ENCODE measurements at regions not wholly inside any gene's neighbourhood (a gene's known extent, or its start where the extent isn't known, plus 50 kb on each side); places are given as distances from the start of the nearest gene placed in this dataset.

- H3K4me1 Mint-ChIP-seq = peaks cover 50 to 51% of the 10 kb centered on the region in 2 experiments
- TF ChIP-seq, protein P1, sequence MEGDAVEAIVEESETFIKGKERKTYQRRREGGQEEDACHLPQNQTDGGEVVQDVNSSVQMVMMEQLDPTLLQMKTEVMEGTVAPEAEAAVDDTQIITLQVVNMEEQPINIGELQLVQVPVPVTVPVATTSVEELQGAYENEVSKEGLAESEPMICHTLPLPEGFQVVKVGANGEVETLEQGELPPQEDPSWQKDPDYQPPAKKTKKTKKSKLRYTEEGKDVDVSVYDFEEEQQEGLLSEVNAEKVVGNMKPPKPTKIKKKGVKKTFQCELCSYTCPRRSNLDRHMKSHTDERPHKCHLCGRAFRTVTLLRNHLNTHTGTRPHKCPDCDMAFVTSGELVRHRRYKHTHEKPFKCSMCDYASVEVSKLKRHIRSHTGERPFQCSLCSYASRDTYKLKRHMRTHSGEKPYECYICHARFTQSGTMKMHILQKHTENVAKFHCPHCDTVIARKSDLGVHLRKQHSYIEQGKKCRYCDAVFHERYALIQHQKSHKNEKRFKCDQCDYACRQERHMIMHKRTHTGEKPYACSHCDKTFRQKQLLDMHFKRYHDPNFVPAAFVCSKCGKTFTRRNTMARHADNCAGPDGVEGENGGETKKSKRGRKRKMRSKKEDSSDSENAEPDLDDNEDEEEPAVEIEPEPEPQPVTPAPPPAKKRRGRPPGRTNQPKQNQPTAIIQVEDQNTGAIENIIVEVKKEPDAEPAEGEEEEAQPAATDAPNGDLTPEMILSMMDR (conservative IDR thresholded peaks at IDR 0.05) = peak; percentile 17; the same call in 1 of the 3 replicates
- no peak overlapping the region; a peak in 1 of 7 replicates for H3K27ac Mint-ChIP-seq
Observed at GRCh38 chr19:30689474-30689873, 317.3 kb downstream of the ZNF536 start.

More at GRCh38 chr19:30689474-30689873, 317.3 kb downstream of the ZNF536 start:
- H3K27ac ChIP-seq (ENCODE audit: insufficient read length, low read depth, low read length) = no peak overlapping the region
- no peak overlapping the region for H2BK20ac ChIP-seq (ENCODE audit: low read depth, low read length, poor library complexity, severe bottlenecking)
- H3K4me3 Mint-ChIP-seq = no peak overlapping the region
- H2BK120ac ChIP-seq (ENCODE audit: low read depth, low read length, poor library complexity, severe bottlenecking) = no peak overlapping the region
- H3K23ac ChIP-seq (ENCODE audit: insufficient read length, low read depth, low read length) = no peak overlapping the region
- H3K79me1 ChIP-seq (ENCODE audit: insufficient read depth, low read depth, low read length, poor library complexity, severe bottlenecking) = no peaks in the 10 kb centered on the region
- H3K18ac ChIP-seq (ENCODE audit: insufficient read length, low read depth, low read length) = no peak overlapping the region
- no peaks in the 10 kb centered on the region for H4K20me1 ChIP-seq (ENCODE audit: control insufficient read depth, insufficient read depth, insufficient read length)
- no peaks in the 10 kb centered on the region for H3K36me3 Mint-ChIP-seq (ENCODE audit: insufficient read depth in 1 of 3, low read depth in 3 of 3)
- no peak overlapping the region for H2BK5ac ChIP-seq (ENCODE audit: insufficient read length, low read length)
- no CpG with 5 or more reads among the region's 4 CpGs for WGBS (ENCODE audit: extremely low coverage, insufficient read length, low lambda C conversion rate)
- no peak overlapping the region for H2AFZ ChIP-seq (ENCODE audit: low read length)
- H3K56ac ChIP-seq (ENCODE audit: insufficient read length, low read depth, low read length) = no peak overlapping the region
- no peak overlapping the region for H3K14ac ChIP-seq (ENCODE audit: insufficient read depth, low read length)
- no peaks in the 10 kb centered on the region for H3K27me3 ChIP-seq (ENCODE audit: insufficient read depth, low read length)
- no peaks in the 10 kb centered on the region for H3K9me3 Mint-ChIP-seq
- no peak overlapping the region for H2BK15ac ChIP-seq (ENCODE audit: low read depth, low read length)
- no peak overlapping the region for H3K9ac ChIP-seq (ENCODE audit: extremely low read depth, insufficient read length, low read length)
- no peaks in the 10 kb centered on the region for H3K79me2 ChIP-seq (ENCODE audit: insufficient read depth, low read length)
- no peaks in the 10 kb centered on the region for H3K9me3 ChIP-seq (ENCODE audit: control insufficient read depth, low read depth, low read length)
- H3K23me2 ChIP-seq (ENCODE audit: insufficient read length, low read depth, low read length, poor library complexity, severe bottlenecking) = no peaks in the 10 kb centered on the region
- no peak overlapping the region for H4K91ac ChIP-seq (ENCODE audit: insufficient read length, low read depth, low read length)
- no peak overlapping the region for H3K4me2 ChIP-seq (ENCODE audit: insufficient read depth, insufficient read length, low read length)
- H4K5ac ChIP-seq (ENCODE audit: insufficient read length, low read depth, low read length) = no peak overlapping the region
- no peak overlapping the region for H4K8ac ChIP-seq (replicated peaks; ENCODE audit: insufficient read length, low read depth, low read length)
- H3T11ph ChIP-seq (ENCODE audit: low read length) = no peak overlapping the region
- H3K4ac ChIP-seq (ENCODE audit: low read depth, low read length) = no peak overlapping the region
- no peak overlapping the region for H2AK5ac ChIP-seq (ENCODE audit: insufficient read length, low read length)
- DNase-seq = no peak
- H3K4me1 ChIP-seq (ENCODE audit: insufficient read depth, low read length) = peaks cover 3% of the 10 kb centered on the region; the same call in 1 of the 2 replicates
- no peaks in the 10 kb centered on the region for H3K27me3 Mint-ChIP-seq (ENCODE audit: low read depth)
- no peak overlapping the region for H2BK12ac ChIP-seq (ENCODE audit: insufficient read length, low read depth, low read length)

Measured in H9 (cell line).